ENCODE measurements at regions not wholly inside any gene's neighbourhood (a gene's known extent, or its start where the extent isn't known, plus 50 kb on each side); places are given as distances from the start of the nearest gene placed in this dataset.
"Not testable (repeated sequence)": the region's sequence is repeated elsewhere in the genome, so short reads cannot be mapped to it uniquely, and the experiment has no call there.

- DNase-seq: no peak
Measured at GRCh38 chr15:70382762-70383458, 285.2 kb upstream of the TLE3 start.

- DNase-seq: no peak
Measured at GRCh38 chr15:70382009-70382749, 284.5 kb upstream of the TLE3 start.

- no peak for DNase-seq
Measured at GRCh38 chr15:70379938-70380883, 282.5 kb upstream of the TLE3 start.

DNA sequence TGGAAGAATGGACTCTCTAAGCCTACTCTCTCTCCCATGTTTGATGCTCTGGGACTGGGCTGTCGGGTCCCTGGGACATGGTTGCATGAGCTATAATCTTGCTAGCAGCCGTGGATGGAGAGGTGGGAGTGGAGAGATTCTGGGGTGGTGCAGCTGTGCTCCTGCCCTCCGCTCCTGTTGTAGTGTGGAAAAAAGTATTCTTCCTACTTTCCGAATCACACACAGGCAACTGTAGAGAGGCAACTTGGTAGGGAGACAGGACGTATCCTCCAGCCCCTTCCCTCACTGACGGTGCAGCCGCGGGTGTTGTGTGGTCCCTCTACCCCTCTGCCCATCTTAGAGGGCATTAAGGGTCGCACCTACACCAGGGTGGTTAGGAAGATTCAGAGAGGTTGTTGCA, 281.4 kb upstream of the TLE3 start:
- DNase-seq: no peak

DNA sequence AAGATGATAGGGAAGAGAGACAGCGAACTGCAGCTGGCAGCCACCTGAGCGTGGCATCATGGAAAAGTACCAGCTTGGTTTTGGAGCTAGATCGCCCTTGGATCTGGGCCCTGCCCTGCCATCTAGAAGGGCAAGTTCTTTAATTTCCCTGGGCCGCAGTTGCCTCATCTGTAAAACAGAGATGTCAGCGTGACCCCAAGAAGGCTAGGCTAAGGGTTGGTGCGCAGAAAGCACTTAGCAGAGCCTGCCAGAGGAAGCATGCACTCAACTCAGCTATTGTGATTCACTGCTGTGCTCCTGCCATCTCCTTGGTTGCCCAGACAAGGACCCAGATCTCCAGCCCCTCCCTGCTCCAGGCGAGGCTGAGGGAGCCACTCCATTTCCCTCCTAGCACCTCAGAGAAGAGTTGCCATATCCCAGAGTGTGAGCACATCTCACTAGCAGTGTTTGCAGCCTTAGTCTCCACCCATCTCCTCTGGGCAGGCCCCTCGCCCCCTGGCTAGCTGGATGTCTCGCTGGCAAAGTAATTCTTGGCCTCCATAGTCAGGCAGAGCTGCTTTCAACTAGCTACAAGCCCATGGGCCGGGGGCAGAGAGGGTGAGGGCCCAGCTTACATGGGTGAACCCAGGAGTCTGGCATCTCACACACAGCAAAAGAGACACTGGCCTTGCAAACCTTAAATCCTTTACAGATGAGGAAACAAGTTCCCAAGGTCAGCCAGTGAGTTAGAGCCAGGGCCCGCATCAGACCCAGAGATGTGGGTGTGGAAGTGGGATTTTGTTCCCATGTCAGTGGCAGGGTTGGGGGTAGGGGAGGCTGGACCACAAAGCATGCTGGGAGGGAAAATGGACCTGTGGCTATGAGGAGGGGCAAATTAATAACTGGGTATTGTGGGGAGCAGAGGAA, 280.7 kb upstream of the TLE3 start:
- no peak for DNase-seq

DNA sequence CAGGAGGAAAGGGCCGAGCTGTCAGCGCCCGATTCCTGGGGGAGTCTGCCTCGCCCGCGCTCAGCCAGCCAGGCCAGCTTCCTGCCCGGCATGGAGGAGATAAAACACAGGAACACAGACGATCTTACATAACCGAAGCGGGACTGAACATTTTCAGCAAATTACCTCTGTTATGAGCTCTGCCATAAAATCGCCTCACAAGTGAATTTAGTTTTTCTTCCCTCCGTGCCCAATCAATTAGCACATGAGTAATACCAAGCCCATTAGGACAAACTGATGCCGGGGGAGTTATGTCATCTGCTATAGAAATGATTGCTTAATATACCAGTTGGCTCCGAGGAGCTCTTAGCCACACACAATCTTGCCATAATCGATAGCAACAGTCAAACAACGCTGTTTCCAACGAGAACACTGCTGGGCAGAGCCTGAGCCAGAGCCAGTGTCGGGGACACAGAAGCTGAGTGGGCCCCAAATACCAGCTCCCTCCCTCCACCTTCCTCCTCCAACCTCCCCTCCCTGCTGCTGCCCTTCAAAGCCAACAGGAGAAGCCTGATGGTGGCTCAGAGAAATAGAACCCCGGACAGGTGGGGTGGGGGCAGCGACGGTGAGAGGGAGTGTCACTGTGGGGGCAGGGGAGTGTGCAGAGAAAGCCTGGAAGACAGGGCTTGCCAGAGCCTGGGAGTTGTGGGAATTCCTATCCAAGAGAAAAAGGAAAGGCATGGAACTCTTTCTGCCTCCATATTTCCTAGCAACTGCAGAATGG, 279.4 kb upstream of the TLE3 start:
- DNase-seq: no peak

- DNase-seq: no peak
Measured at GRCh38 chr15:70376031-70376928, 278.6 kb upstream of the TLE3 start.

DNA sequence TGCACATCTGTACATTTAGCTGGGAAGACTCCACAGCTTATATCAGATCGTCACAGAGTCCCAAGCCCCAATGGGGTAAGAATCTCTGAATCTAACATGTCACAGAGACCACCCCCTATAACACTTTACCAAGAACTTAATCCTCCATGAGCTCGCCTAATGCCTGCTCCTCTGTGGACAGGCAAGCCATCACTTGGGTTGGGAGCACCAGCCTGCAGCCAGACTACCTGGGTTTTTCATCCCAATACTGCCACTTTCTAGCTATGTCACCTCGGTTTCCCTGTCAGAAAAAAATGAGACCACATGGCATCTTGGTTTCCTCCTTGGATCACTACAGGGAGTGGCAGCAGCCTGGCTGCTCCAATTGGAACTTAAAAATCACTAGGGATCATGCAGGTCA, 277.9 kb upstream of the TLE3 start:
- DNase-seq: no peak

- DNase-seq: no peak
Measured at GRCh38 chr15:70375006-70375431, 277.3 kb upstream of the TLE3 start.

DNA sequence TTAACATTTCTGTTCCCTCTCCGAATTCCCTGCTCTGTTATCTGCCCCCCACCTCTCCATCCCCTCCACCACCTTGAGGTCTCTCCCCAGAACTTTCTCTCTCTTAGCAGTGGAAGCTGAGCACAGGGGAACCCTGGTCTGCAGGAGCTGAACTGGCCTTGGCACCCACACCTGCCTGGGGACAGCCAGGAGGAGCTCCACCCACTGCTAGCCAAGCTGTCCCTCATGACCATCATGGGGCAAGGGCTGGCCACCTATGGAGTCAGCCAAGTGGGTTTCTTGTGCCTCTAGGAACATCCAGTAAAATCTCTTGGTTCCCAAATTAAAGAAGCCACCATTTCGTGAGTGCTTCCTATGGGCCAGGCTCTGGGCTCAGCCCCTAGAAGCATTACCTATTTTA, 276.4 kb upstream of the TLE3 start:
- DNase-seq: no peak

- DNase-seq: not testable (repeated sequence)
Measured at GRCh38 chr15:70373439-70373838, 275.7 kb upstream of the TLE3 start.

- not testable (repeated sequence) for DNase-seq
Measured at GRCh38 chr15:70367913-70368705, 270.4 kb upstream of the TLE3 start.

DNA sequence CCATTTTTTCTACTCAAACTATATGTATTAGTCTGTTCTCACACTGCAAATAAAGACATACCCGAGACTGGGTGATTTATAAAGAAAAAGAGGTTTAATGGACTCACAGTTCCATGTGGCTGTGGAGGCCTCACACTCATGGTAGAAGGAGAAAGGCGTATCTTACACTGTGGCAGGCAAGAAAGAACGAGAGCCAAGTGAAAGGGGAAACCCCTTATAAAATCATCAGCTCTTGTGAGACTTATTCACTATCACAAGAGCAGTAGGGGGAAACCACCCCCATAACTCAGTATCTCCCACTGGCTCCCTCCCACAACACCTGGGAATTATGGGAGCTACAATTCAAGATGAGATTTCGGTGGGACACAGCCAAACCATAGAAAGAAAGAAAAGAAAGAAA, 266.3 kb upstream of the TLE3 start:
- DNase-seq: not testable (repeated sequence)

DNA sequence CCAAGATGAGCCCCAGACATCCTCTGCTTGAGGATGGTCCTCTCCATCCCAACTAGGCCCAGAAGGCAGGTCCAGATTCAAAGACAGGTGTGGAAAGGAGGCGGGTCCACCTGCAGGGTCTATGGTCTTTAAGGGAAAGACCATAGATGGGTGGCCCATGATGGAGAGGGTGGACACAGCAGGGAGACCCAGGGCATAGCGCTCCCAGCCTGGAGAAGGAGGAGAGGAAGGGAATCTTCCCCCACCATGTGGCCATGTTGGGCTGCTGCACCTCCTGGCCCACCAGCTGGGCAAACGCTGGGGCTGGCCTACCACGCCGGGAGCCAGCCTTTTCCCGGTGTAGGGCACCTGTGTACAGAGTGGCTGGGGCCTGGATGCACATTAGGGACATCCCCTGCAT, 265.2 kb upstream of the TLE3 start:
- no peak for DNase-seq

- DNase-seq: no peak
Measured at GRCh38 chr15:70362350-70362749, 264.6 kb upstream of the TLE3 start.

GRCh38 chr15:70361891-70362290, 264.2 kb upstream of the TLE3 start:
- DNase-seq: no peak

GRCh38 chr15:70361106-70361505, 263.4 kb upstream of the TLE3 start:
- DNase-seq: no peak

- DNase-seq: no peak
Measured at GRCh38 chr15:70358871-70359647, 261.3 kb upstream of the TLE3 start.
